Thyroid gland (tissue), 4 donors: ENCODE measurements at regions not wholly inside any gene's neighbourhood (a gene's known extent, or its start where the extent isn't known, plus 50 kb on each side); places are given as distances from the start of the nearest gene placed in this dataset.

Source experiments
- DNase-seq, 2 donors: peaks; one replicate each; pipeline ENCODE4 v3.0.0-alpha.2; 2019
- H3K27ac ChIP-seq, 3 donors: fragments of 200-600 bp; sonication (generic); 1 replicate in 2 of 3; 2 replicates in 1 of 3; pipeline ENCODE4 v1.5.1; 2016 to 2019; ENCODE audit warnings: mild to moderate bottlenecking in 1 of 3, moderate library complexity in 1 of 3
- H3K27me3 ChIP-seq: fragments of 200-600 bp; sonication (generic); one replicate; pipeline ENCODE4 v1.5.1; 2019
- H3K36me3 ChIP-seq, 2 donors: fragments of 200-600 bp; sonication (generic); one replicate each; pipeline ENCODE4 v1.5.1; 2016 to 2019
- H3K4me1 ChIP-seq, 2 donors: fragments of 200-600 bp; sonication (generic); one replicate each; pipeline ENCODE4 v1.5.1; 2017 to 2019
- H3K4me3 ChIP-seq, 3 donors: fragments of 200-600 bp; sonication (generic); replicated peaks in 1 of 3; 1 replicate in 2 of 3; 2 replicates in 1 of 3; pipeline ENCODE4 v1.5.1; 2016; ENCODE audit warnings: mild to moderate bottlenecking in 1 of 3
- H3K9me3 ChIP-seq: fragments of 200-600 bp; sonication (generic); one replicate; pipeline ENCODE4 v1.5.1; 2017
- POLR2A ChIP-seq, 2 donors: fragments of 450-650 bp; IDR thresholded peaks; one replicate each; pipeline ENCODE4 v1.6.1; 2017; ENCODE audit warnings: antibody characterized with exemption in 2 of 2, mild to moderate bottlenecking in 2 of 2, moderate library complexity in 1 of 2
- WGBS, 2 donors: methylation state at CpG; one replicate each; pipeline ENCODE4 v1.1.5; 2017; 5-methylcytosine and 5-hydroxymethylcytosine counted together
- intact Hi-C: fragments of 100-400 bp; cut with DNase I; formaldehyde crosslinking; loops from one replicate; pipeline ENCODE4 v1.15.1; 2023
- TF ChIP-seq, protein P1 (sequence below), 6 experiments: fragments of 200-600 bp in 3 of 6; fragments of 450-650 bp in 3 of 6; sonication (generic) in 3 of 6; IDR thresholded peaks; one replicate each; pipeline ENCODE4 v1.5.1; 2016 to 2019; ENCODE audit warnings: antibody characterized with exemption in 6 of 6, mild to moderate bottlenecking in 2 of 6, inconsistent platforms in 1 of 6, moderate library complexity in 1 of 6

DNA sequence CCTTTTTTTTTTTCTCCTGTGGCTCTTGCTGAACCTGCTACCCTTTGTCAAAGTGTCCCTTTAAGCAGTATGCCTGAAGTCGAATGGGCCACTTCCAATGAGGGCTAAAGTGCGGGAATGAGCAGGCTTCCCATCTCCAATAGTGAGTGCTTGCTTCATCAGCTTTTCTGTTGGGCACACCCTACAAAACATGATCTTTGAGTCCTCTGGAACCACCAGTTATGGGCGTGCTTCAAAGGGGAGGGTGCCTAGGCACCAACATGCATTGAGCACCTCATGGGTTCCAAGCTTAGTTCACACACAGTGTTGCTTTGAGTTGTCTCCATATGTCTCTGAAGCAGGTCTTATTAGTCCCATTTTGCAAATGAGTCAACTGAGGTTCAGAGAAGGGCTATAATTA lies 132.8 kb upstream of the CPEB4 start:
- TF ChIP-seq POLR2A (IDR thresholded peaks at IDR 0.05): no peak
- TF ChIP-seq, protein P1, sequence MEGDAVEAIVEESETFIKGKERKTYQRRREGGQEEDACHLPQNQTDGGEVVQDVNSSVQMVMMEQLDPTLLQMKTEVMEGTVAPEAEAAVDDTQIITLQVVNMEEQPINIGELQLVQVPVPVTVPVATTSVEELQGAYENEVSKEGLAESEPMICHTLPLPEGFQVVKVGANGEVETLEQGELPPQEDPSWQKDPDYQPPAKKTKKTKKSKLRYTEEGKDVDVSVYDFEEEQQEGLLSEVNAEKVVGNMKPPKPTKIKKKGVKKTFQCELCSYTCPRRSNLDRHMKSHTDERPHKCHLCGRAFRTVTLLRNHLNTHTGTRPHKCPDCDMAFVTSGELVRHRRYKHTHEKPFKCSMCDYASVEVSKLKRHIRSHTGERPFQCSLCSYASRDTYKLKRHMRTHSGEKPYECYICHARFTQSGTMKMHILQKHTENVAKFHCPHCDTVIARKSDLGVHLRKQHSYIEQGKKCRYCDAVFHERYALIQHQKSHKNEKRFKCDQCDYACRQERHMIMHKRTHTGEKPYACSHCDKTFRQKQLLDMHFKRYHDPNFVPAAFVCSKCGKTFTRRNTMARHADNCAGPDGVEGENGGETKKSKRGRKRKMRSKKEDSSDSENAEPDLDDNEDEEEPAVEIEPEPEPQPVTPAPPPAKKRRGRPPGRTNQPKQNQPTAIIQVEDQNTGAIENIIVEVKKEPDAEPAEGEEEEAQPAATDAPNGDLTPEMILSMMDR (IDR thresholded peaks at IDR 0.05): no peak
- no peak for DNase-seq
- no peaks in the 10 kb centered on the region for H3K27me3 ChIP-seq
- 85 to 96% methylated on average over 3 of the region's 3 CpGs for WGBS, 2 donors
- intact Hi-C loops: no loop called here
- no peaks in the 10 kb centered on the region for H3K36me3 ChIP-seq
- H3K4me3 ChIP-seq: no peak overlapping the region
- no peaks in the 10 kb centered on the region for H3K9me3 ChIP-seq
- H3K4me1 ChIP-seq: peaks cover 10 to 12% of the 10 kb centered on the region in 2 donors
- H3K27ac ChIP-seq: no peak overlapping the region

- Histone ChIP-seq H3K4me1 (peaks cover 10 to 12% of the 10 kb centered on the region in 2 donors), H3K27ac (peak overlapping the region in 1 of 3 donors; percentile 43), H3K36me3 (no peaks in the 10 kb centered on the region), H3K4me3 (no peak overlapping the region), H3K27me3 (no peaks in the 10 kb centered on the region), H3K9me3 (no peaks in the 10 kb centered on the region)
- 59 to 69% methylated on average over 12 of the region's 12 CpGs for WGBS, 2 donors
- intact Hi-C loops: no loop called here
- TF ChIP-seq, protein P1 (IDR thresholded peaks at IDR 0.05): no peak
- no peak for TF ChIP-seq POLR2A (IDR thresholded peaks at IDR 0.05)
- peak in 1 of 2 donors; percentile 47 for DNase-seq
These were observed 130.5 kb upstream of the CPEB4 start for GRCh38 chr5:173757403-173758209.

DNA sequence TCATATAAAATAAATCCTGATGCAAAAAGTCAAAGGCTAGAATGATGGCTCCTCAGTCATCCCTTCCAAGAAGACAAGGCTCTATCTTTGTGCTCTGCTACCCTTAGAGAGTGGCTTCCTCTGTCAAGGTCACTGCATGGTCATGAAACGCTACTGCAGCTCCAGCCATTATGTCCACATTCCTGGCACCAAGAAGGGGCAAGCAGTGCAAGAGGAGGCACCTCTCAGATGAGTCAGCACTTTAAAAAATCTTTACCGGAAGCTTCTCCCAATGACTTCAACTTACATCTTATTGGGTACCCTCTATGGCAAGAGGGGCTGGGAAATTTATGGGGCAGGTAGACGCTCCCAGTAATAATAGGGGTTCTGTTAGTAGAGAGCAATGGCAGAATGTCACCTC lies 129.5 kb upstream of the CPEB4 start:
- H3K4me3 ChIP-seq: no peak overlapping the region
- no peak for DNase-seq
- no peak overlapping the region for H3K27ac ChIP-seq
- peaks cover 17 to 19% of the 10 kb centered on the region in 2 donors for H3K4me1 ChIP-seq
- no peak for TF ChIP-seq POLR2A (IDR thresholded peaks at IDR 0.05)
- TF ChIP-seq, protein P1 (IDR thresholded peaks at IDR 0.05): no peak
- H3K36me3 ChIP-seq: no peaks in the 10 kb centered on the region
- no peaks in the 10 kb centered on the region for H3K9me3 ChIP-seq
- 85 to 95% methylated on average over 3 of the region's 3 CpGs for WGBS, 2 donors
- H3K27me3 ChIP-seq: no peaks in the 10 kb centered on the region
- intact Hi-C loops: no loop called here

GRCh38 chr5:173759691-173760090 lies 128.5 kb upstream of the CPEB4 start:
- Histone ChIP-seq H3K27ac (no peak overlapping the region), H3K4me3 (no peak overlapping the region), H3K9me3 (no peaks in the 10 kb centered on the region), H3K27me3 (no peaks in the 10 kb centered on the region), H3K36me3 (no peaks in the 10 kb centered on the region), H3K4me1 (peaks cover 20 to 29% of the 10 kb centered on the region in 2 donors)
- no peak for DNase-seq
- intact Hi-C loops: no loop called here
- WGBS, 2 donors: 95 to 99% methylated on average over 8 of the region's 8 CpGs
- TF ChIP-seq POLR2A (IDR thresholded peaks at IDR 0.05): no peak
- TF ChIP-seq, protein P1 (IDR thresholded peaks at IDR 0.05): no peak

DNA sequence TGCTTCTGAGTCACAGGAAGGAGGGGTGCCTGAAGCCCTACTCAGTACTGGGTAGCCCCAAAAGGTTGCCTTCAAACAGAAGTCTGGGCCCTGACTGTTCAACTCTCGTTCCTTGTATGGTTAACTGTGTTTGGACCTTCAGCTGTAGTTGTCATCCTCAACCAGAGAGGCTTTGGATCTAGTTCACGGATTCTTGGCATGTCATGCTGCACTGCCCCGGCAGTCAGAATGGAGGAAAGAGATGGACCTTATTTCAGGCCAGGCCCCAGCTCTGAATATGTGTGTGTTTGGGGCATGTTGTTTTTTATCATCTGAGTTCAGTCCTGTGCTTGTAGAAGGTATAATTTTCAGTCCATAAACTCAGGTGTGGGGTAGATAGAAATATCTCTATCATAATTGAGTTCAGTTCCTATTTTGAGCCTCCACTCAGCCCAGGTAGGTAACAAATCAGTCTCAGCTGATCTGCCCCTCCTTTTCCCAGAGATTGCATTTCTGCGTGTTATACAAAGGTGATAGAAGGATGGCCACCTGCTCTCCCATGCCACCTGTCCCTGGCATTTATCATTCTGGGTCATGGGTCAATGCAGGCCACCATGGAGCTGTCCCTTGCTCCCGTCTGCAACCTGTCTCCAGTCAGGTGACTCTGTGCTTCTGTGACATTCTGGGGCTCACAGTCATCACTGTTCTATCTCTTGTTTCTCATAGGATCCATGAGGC lies 127.5 kb upstream of the CPEB4 start:
- intact Hi-C loops: no loop called here
- H3K4me3 ChIP-seq: no peak overlapping the region
- H3K27ac ChIP-seq: no peak overlapping the region
- 84 to 96% methylated on average over 5 of the region's 5 CpGs for WGBS, 2 donors
- no peaks in the 10 kb centered on the region for H3K9me3 ChIP-seq
- H3K4me1 ChIP-seq: peaks cover 20 to 35% of the 10 kb centered on the region in 2 donors
- no peaks in the 10 kb centered on the region for H3K27me3 ChIP-seq
- no peaks in the 10 kb centered on the region for H3K36me3 ChIP-seq
- DNase-seq: no peak
- TF ChIP-seq, protein P1 (IDR thresholded peaks at IDR 0.05): no peak
- TF ChIP-seq POLR2A (IDR thresholded peaks at IDR 0.05): no peak
